ENCODE measurements at regions not wholly inside any gene's neighbourhood (a gene's known extent, or its start where the extent isn't known, plus 50 kb on each side); places are given as distances from the start of the nearest gene placed in this dataset.

- TF ChIP-seq CTCF (conservative IDR thresholded peaks at IDR 0.05; ENCODE audit: low read depth, low read length) (no peak), EZH2phosphoT487 (IDR thresholded peaks at IDR 0.05; ENCODE audit: borderline replicate concordance, low read length) (no peak), EZH2 (IDR thresholded peaks at IDR 0.05; ENCODE audit: low read length, unreplicated experiment) (no peak)
These were observed 226.0 kb downstream of the GAS1 start for GRCh38 chr9:86721226-86721781.

Data from PC-3 (cell line).